HG03064 (cell line): ENCODE measurements at regions not wholly inside any gene's neighbourhood (a gene's known extent, or its start where the extent isn't known, plus 50 kb on each side); places are given as distances from the start of the nearest gene placed in this dataset.

Experiments used
- ATAC-seq: cut with Tn5 transposase; IDR thresholded peaks from one replicate; pipeline ENCODE4 v1.9.1; 2021; ENCODE audit warnings: low read depth; ENCODE audit not compliant: unreplicated experiment

GRCh38 chr9:80077059-80077458 lies 505.3 kb downstream of the TLE4 start:
- ATAC-seq = no peak

- no peak for ATAC-seq
Measured at GRCh38 chr9:80076162-80076561, 504.4 kb downstream of the TLE4 start.

- ATAC-seq = no peak
Measured at GRCh38 chr9:80074439-80074838, 502.7 kb downstream of the TLE4 start.

GRCh38 chr9:80072451-80072850 lies 500.7 kb downstream of the TLE4 start:
- ATAC-seq = no peak

GRCh38 chr9:80070071-80070742 lies 498.4 kb downstream of the TLE4 start:
- no peak for ATAC-seq

- no peak for ATAC-seq
Measured at GRCh38 chr9:80066931-80067330, 495.2 kb downstream of the TLE4 start.

GRCh38 chr9:80062567-80062966 lies 490.8 kb downstream of the TLE4 start:
- ATAC-seq = no peak

GRCh38 chr9:80061940-80062339 lies 490.2 kb downstream of the TLE4 start:
- no peak for ATAC-seq

- ATAC-seq = no peak
Measured at GRCh38 chr9:80061096-80061495, 489.3 kb downstream of the TLE4 start.

- no peak for ATAC-seq
Measured at GRCh38 chr9:80059979-80060378, 488.2 kb downstream of the TLE4 start.

- ATAC-seq = no peak
Measured at GRCh38 chr9:80059191-80059590, 487.4 kb downstream of the TLE4 start.

- no peak for ATAC-seq
Measured at GRCh38 chr9:80052830-80053229, 481.1 kb downstream of the TLE4 start.

- no peak for ATAC-seq
Measured at GRCh38 chr9:80049096-80049782, 477.5 kb downstream of the TLE4 start.

- ATAC-seq = no peak
Measured at GRCh38 chr9:80046481-80046880, 474.7 kb downstream of the TLE4 start.

- ATAC-seq = no peak
Measured at GRCh38 chr9:80041821-80042220, 470.1 kb downstream of the TLE4 start.

- no peak for ATAC-seq
Measured at GRCh38 chr9:80040457-80040856, 468.7 kb downstream of the TLE4 start.

- no peak for ATAC-seq
Measured at GRCh38 chr9:80030801-80031200, 459.0 kb downstream of the TLE4 start.

GRCh38 chr9:80028501-80028900 lies 456.7 kb downstream of the TLE4 start:
- ATAC-seq = no peak

GRCh38 chr9:80025796-80026520 lies 454.2 kb downstream of the TLE4 start:
- ATAC-seq = no peak

- ATAC-seq = no peak
Measured at GRCh38 chr9:80025131-80025530, 453.4 kb downstream of the TLE4 start.

GRCh38 chr9:80020530-80020929 lies 448.8 kb downstream of the TLE4 start:
- no peak for ATAC-seq

- ATAC-seq = no peak
Measured at GRCh38 chr9:80020056-80020455, 448.3 kb downstream of the TLE4 start.
